ENCODE measurements at regions not wholly inside any gene's neighbourhood (a gene's known extent, or its start where the extent isn't known, plus 50 kb on each side); places are given as distances from the start of the nearest gene placed in this dataset.

DNA sequence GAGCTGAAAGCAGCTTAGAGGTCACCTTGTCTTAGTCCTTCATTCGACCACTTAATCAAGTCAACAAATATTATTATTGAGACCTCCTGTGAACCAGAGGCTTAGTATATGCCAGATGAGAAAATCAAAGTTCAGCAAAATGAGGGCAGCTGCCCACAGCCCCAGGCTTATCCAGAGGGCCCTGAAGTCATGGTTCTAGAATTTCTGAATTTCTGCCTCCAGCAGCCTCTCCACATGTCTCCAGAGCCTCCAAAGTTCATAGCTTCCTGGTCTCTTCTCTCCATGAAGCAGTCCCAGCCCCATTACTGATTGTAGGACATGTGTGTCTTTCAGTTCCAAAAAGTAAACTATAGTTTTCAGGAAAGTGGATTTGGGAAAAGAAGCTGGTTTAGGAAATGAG, 96.9 kb upstream of the TSC22D2 start:
- TF ChIP-seq, protein P1, sequence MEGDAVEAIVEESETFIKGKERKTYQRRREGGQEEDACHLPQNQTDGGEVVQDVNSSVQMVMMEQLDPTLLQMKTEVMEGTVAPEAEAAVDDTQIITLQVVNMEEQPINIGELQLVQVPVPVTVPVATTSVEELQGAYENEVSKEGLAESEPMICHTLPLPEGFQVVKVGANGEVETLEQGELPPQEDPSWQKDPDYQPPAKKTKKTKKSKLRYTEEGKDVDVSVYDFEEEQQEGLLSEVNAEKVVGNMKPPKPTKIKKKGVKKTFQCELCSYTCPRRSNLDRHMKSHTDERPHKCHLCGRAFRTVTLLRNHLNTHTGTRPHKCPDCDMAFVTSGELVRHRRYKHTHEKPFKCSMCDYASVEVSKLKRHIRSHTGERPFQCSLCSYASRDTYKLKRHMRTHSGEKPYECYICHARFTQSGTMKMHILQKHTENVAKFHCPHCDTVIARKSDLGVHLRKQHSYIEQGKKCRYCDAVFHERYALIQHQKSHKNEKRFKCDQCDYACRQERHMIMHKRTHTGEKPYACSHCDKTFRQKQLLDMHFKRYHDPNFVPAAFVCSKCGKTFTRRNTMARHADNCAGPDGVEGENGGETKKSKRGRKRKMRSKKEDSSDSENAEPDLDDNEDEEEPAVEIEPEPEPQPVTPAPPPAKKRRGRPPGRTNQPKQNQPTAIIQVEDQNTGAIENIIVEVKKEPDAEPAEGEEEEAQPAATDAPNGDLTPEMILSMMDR (IDR thresholded peaks at IDR 0.05): no peak
- Mint-ChIP-seq H3K27me3 (ENCODE audit: low read depth) (no peaks in the 10 kb centered on the region), H3K4me1 (ENCODE audit: low read depth) (peaks cover 18% of the 10 kb centered on the region), H3K9me3 (ENCODE audit: low read depth) (peaks cover 9% of the 10 kb centered on the region), H3K36me3 (ENCODE audit: low read depth) (no peaks in the 10 kb centered on the region), H3K27ac (ENCODE audit: unreplicated experiment) (no peak overlapping the region), H3K4me3 (ENCODE audit: unreplicated experiment) (no peak overlapping the region)
- no peak for DNase-seq (ENCODE audit: low spot score)

DNA sequence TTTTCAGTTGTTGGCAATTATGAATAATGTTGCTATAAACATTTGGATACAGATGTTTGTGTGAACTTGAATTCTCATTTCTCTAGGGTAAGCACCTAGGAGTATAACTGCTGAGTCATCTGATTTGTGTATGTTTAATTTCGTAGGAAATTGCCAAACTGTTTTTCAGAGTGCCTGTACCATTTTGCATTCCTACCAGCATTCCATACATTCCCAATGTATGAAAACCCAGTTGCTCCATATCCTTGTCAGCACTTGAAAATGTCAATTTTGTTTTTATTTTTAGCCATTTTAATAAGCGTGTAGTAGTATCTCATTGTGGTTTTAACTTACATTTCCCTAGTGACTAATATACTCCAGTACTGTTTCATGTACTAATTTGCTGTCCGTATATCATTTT, 98.5 kb upstream of the TSC22D2 start:
- TF ChIP-seq, protein P1 (IDR thresholded peaks at IDR 0.05): no peak
- H3K27me3 Mint-ChIP-seq (ENCODE audit: low read depth): no peaks in the 10 kb centered on the region
- H3K4me3 Mint-ChIP-seq (ENCODE audit: unreplicated experiment): no peak overlapping the region
- no peak overlapping the region for H3K27ac Mint-ChIP-seq (ENCODE audit: unreplicated experiment)
- DNase-seq (ENCODE audit: low spot score): no peak
- no peaks in the 10 kb centered on the region for H3K36me3 Mint-ChIP-seq (ENCODE audit: low read depth)
- H3K9me3 Mint-ChIP-seq (ENCODE audit: low read depth): peaks cover 9% of the 10 kb centered on the region
- H3K4me1 Mint-ChIP-seq (ENCODE audit: low read depth): peaks cover 18% of the 10 kb centered on the region

DNA sequence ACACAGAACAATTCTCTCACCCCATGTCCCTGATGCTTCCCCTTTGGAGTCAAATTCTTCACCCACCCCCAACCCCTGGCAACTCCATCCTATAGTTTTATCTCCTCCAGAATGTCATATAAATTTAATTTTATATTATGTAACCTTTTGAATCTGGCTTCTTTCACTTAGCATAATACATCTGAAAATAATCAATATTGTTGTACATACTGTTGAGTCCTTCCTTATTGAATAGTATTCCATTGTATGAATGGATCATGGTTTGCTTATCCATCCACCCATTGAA, 98.9 kb upstream of the TSC22D2 start:
- Mint-ChIP-seq H3K36me3 (ENCODE audit: low read depth) (no peaks in the 10 kb centered on the region), H3K4me3 (ENCODE audit: unreplicated experiment) (no peak overlapping the region), H3K27me3 (ENCODE audit: low read depth) (no peaks in the 10 kb centered on the region), H3K9me3 (ENCODE audit: low read depth) (peaks cover 9% of the 10 kb centered on the region), H3K27ac (ENCODE audit: unreplicated experiment) (no peak overlapping the region), H3K4me1 (ENCODE audit: low read depth) (peaks cover 18% of the 10 kb centered on the region)
- TF ChIP-seq, protein P1 (IDR thresholded peaks at IDR 0.05): no peak
- no peak for DNase-seq (ENCODE audit: low spot score)

DNA sequence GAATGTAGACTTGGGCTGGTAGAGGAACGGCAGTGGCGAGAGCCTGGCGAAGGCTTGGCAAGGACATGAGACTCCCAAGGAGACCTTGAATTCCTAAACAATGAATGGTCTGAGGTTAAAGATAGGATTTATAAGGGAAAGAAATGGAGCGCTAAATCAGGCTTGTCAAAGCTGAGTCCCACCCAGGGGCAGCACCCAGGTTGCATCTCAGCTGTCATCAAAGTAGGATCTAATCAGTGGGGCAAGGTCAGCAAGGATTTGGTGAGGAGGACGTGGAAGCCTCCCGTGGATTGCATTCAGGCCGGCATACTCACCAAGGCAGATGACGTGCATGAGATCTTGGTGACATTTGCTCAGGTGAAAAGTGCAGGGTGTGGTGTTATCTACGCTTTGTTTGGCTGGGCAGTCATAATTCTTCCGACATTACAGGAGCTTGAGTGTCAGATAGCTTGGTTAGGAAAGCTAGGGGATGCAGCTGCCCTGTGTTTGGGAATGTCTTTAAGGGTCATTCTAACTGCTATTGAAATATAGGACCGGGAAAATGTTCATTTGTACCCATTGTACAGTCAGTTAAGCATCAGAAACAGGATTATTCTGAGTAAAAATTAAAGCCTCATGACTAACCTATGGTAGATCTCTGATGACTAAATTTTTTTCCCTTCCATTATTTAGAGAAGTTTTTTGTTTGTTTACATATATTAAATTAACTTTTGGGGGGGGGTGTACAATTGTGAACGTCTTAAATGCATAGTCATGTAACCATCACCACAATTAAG, 99.4 kb upstream of the TSC22D2 start:
- Mint-ChIP-seq H3K4me3 (ENCODE audit: unreplicated experiment) (no peak overlapping the region), H3K4me1 (ENCODE audit: low read depth) (peaks cover 18% of the 10 kb centered on the region), H3K27me3 (ENCODE audit: low read depth) (no peaks in the 10 kb centered on the region), H3K27ac (ENCODE audit: unreplicated experiment) (peak overlapping the region; percentile 71), H3K36me3 (ENCODE audit: low read depth) (no peaks in the 10 kb centered on the region), H3K9me3 (ENCODE audit: low read depth) (peaks cover 9% of the 10 kb centered on the region)
- TF ChIP-seq, protein P1 (IDR thresholded peaks at IDR 0.05): no peak
- DNase-seq (ENCODE audit: low spot score): no peak

DNA sequence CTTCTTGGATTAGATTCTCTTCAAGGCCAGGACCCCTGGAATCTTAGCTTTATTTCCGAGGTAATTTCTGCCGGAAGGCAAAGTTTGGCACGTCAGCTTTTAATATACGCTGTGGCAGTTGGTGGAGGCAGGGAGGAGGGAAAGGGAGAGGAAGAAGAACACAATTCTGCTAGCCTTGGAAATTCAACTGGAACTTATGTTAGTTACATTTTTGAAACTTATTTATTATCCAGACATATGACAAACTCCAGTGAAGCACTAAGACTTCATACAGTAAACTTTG, 100.1 kb upstream of the TSC22D2 start:
- peak overlapping the region; percentile 8 for H3K27ac Mint-ChIP-seq (ENCODE audit: unreplicated experiment)
- peaks cover 9% of the 10 kb centered on the region for H3K9me3 Mint-ChIP-seq (ENCODE audit: low read depth)
- TF ChIP-seq, protein P1 (IDR thresholded peaks at IDR 0.05): no peak
- no peaks in the 10 kb centered on the region for H3K27me3 Mint-ChIP-seq (ENCODE audit: low read depth)
- no peak overlapping the region for H3K4me3 Mint-ChIP-seq (ENCODE audit: unreplicated experiment)
- peaks cover 18% of the 10 kb centered on the region for H3K4me1 Mint-ChIP-seq (ENCODE audit: low read depth)
- H3K36me3 Mint-ChIP-seq (ENCODE audit: low read depth): no peaks in the 10 kb centered on the region
- DNase-seq (ENCODE audit: low spot score): no peak

Measured in chondrocyte (in vitro differentiated cells).